HG02759 (cell line): ENCODE measurements at regions not wholly inside any gene's neighbourhood (a gene's known extent, or its start where the extent isn't known, plus 50 kb on each side); places are given as distances from the start of the nearest gene placed in this dataset.

Source experiments
- ATAC-seq: cut with Tn5 transposase; IDR thresholded peaks from one replicate; pipeline ENCODE4 v1.9.1; 2021; ENCODE audit warnings: mild to moderate bottlenecking, moderate library complexity; ENCODE audit not compliant: unreplicated experiment

GRCh38 chr1:98003442-98003841 is 82.6 kb upstream of the DPYD start:
- no peak for ATAC-seq

- no peak for ATAC-seq
These were observed 81.5 kb upstream of the DPYD start for GRCh38 chr1:98002288-98002687.

GRCh38 chr1:98001764-98002163 is 80.9 kb upstream of the DPYD start:
- no peak for ATAC-seq

GRCh38 chr1:97999320-97999719 is 78.5 kb upstream of the DPYD start:
- ATAC-seq = no peak

GRCh38 chr1:97996880-97997279 is 76.0 kb upstream of the DPYD start:
- no peak for ATAC-seq

GRCh38 chr1:97989094-97989680 is 68.4 kb upstream of the DPYD start:
- ATAC-seq = no peak

- no peak for ATAC-seq
These were observed 65.5 kb upstream of the DPYD start for GRCh38 chr1:97986041-97987005.

- no peak for ATAC-seq
These were observed 62.3 kb upstream of the DPYD start for GRCh38 chr1:97983126-97983525.

GRCh38 chr1:97980530-97980929 is 59.7 kb upstream of the DPYD start:
- no peak for ATAC-seq

- no peak for ATAC-seq
These were observed 56.0 kb upstream of the DPYD start for GRCh38 chr1:97976801-97977200.
